Heart right ventricle (tissue), 16 donors: ENCODE measurements at regions not wholly inside any gene's neighbourhood (a gene's known extent, or its start where the extent isn't known, plus 50 kb on each side); places are given as distances from the start of the nearest gene placed in this dataset.
"Not testable (repeated sequence)": the region's sequence is repeated elsewhere in the genome, so short reads cannot be mapped to it uniquely, and the experiment has no call there.

ENCODE experiments used
- ATAC-seq, 8 donors: fragments of 200-7000 bp; cut with Tn5 transposase; one replicate each; pipeline ENCODE4 v1.9.1; 2020; ENCODE audit warnings: mild to moderate bottlenecking in 8 of 8, moderate library complexity in 8 of 8, moderate number of reproducible peaks in 1 of 8
- DNase-seq, 2 donors: peaks; one replicate each; pipeline ENCODE4 v3.0.0-alpha.2; 2020
- H3K27ac ChIP-seq, 10 donors: fragments of 200-600 bp; sonication (generic) in 2 of 10; one replicate each; pipeline versions ENCODE4 v1.5.0 to v1.8.0; 2020 to 2022; ENCODE audit warnings: mild to moderate bottlenecking in 3 of 10
- H3K27me3 ChIP-seq, 7 donors: fragments of 200-600 bp; one replicate each; pipeline ENCODE4 v1.8.0; 2021 to 2022; ENCODE audit warnings: mild to moderate bottlenecking in 2 of 7
- H3K36me3 ChIP-seq, 9 donors: fragments of 200-600 bp; sonication (generic) in 1 of 9; one replicate each; pipeline versions ENCODE4 v1.5.0 to v1.8.0; 2020 to 2022; ENCODE audit warnings: mild to moderate bottlenecking in 2 of 9
- H3K4me1 ChIP-seq, 9 donors: fragments of 200-600 bp; sonication (generic) in 1 of 9; one replicate each; pipeline versions ENCODE4 v1.5.0 to v1.8.0; 2020 to 2022; ENCODE audit warnings: mild to moderate bottlenecking in 4 of 9
- H3K4me3 ChIP-seq, 10 donors: fragments of 200-600 bp; sonication (generic) in 2 of 10; one replicate each; pipeline versions ENCODE4 v1.5.0 to v1.8.0; 2020 to 2022; ENCODE audit warnings: mild to moderate bottlenecking in 7 of 10, moderate library complexity in 2 of 10
- H3K9me3 ChIP-seq, 11 donors: fragments of 200-600 bp in 10 of 11; sonication (generic) in 2 of 11; one replicate each; pipeline versions ENCODE4 v1.5.0 to v1.8.0; 2013 to 2022; ENCODE audit warnings: mild to moderate bottlenecking in 2 of 11, control low read depth in 1 of 11, moderate library complexity in 1 of 11
- CTCF ChIP-seq, 9 donors: fragments of 200-600 bp; sonication (generic) in 2 of 9; IDR thresholded peaks; one replicate each; pipeline versions ENCODE4 v1.5.0 to v1.8.0; 2021 to 2022; ENCODE audit warnings: antibody characterized with exemption in 9 of 9, mild to moderate bottlenecking in 5 of 9, moderate library complexity in 1 of 9
- WGBS, 2 donors: extraction: QIAGEN DNeasy Blood & Tissue Kit; methylation state at CpG; one replicate each; pipeline ENCODE4 v1.1.7; 2013; ENCODE audit warnings: inconsistent platforms in 1 of 2; 5-methylcytosine and 5-hydroxymethylcytosine counted together
- intact Hi-C, 10 donors: fragments of 100-400 bp; cut with DNase I; formaldehyde crosslinking; loops; one replicate each; pipeline versions ENCODE4 v1.11.1 to v1.14.2; 2022
- donor health status: Arrhythmogenic right ventricular cardiomyopathy.
- donor health status: ischemic (EF 13 %, LVEDD 7.1; RV severe dilation, severe dysfunction).
- donor health status: healthy with polysubstance abuse.
- donor health status: DM: no; HTN: yes; CAD: no.
- donor health status: DM: no; HTN: no; CAD: no.
- donor health status: ischemic (EF 25% LVEDD 6.9; RV normal size, moderate dysfunction).
- donor health status: ischemic (EF 25% LVEDD 5.7; RV mildly dilated, moderate dysfunction).
- donor health status: healthy.
- donor health status: DM: yes; HTN: yes; CAD: no.
- donor health status: Ischemic cardiomyopathy.
- donor health status: ischemic (EF 35%, LVEDD 5.7; RV mildly dilated, moderate dysfunction).
- donor health status: nonischemic (EF 11% LVEDD 7.7; RV severe dilation, severe dysfunction).
- donor health status: DM: yes; HTN: yes; CAD: no.
- donor health status: PGD.
- donor health status: ischemic (EF 29% LVEDD 5.4; RV normal size, mild dysfunction).
- donor health status: nonischemic (EF 23%, LVEDD 6.1; RV moderate dilation, normal function).

DNA sequence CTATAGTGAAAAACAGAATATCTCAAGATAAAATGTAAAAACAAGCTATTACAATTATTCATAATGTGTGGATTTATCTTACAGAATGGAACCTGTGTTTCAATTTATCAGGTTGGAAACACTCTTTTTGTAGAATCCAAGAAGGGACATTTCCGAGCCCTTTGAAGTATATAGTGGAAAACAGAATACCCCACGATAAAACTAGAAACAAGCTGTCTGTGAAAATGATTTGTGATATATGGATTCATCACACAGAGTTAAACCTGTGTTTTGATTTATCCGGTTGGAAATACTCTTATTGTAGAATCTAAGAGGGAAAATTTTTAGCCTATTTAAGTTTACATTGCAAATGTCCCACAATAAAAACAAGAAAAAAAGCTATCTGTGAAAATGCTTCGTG is 388.2 kb downstream of the PRDM9 start:
- H3K27me3 ChIP-seq = no peaks in the 10 kb centered on the region
- no peak overlapping the region for H3K27ac ChIP-seq
- H3K4me1 ChIP-seq = no peaks in the 10 kb centered on the region
- H3K4me3 ChIP-seq = no peak overlapping the region
- ATAC-seq (no peak), DNase-seq (no peak)
- no peaks in the 10 kb centered on the region for H3K36me3 ChIP-seq
- H3K9me3 ChIP-seq = peaks cover 0 to 69% (median 8%) of the 10 kb centered on the region in 11 donors
- intact Hi-C loops = no loop called here
- WGBS, 2 donors = 70 to 77% methylated on average over 4 of the region's 4 CpGs
- no peak for TF ChIP-seq CTCF (IDR thresholded peaks at IDR 0.05)

- H3K9me3 ChIP-seq = peaks cover 0 to 32% (median 0%) of the 10 kb centered on the region in 11 donors
- no peak overlapping the region for H3K27ac ChIP-seq
- DNase-seq (no peak), ATAC-seq (no peak)
- WGBS, 2 donors = 58 to 71% methylated on average over 3 of the region's 3 CpGs
- no peak overlapping the region for H3K4me3 ChIP-seq
- no peaks in the 10 kb centered on the region for H3K36me3 ChIP-seq
- H3K4me1 ChIP-seq = no peaks in the 10 kb centered on the region
- no peaks in the 10 kb centered on the region for H3K27me3 ChIP-seq
- no peak for TF ChIP-seq CTCF (IDR thresholded peaks at IDR 0.05)
- intact Hi-C loops = no loop called here
These were observed 423.6 kb downstream of the PRDM9 start for GRCh38 chr5:23930985-23931384.

DNA sequence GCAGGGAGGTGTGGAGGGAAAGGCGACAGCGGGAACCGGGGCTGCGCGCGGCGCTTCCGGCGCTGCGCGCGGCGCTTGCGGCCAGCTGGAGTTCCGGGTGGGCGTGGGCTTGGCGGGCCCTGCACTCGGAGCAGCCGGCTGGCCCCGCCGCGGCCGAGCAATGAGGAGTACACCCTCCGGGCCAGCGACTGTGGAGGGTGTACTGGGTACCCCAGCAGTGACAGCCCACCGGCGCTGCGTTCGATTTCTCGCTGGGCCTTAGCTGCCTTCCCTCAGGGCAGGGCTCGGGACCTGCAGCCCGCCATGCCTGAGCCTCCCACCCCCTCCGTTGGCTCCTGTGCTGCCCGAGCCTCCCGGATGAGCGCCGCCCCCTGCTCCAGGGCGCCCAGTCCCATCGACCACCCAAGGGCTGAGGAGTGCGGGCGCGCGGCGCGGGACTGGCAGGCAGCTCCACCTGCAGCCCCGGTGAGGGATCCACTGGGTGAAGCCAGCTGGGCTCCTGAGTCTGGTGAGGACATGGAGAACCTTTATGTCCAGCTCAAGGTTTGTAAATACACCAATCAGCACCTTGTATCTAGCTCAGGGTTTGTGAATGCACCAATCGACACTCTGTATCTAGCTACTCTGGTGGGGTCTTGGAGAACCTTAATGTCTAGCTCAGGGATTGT is 444.0 kb downstream of the PRDM9 start:
- H3K27ac ChIP-seq, H3K36me3 ChIP-seq, DNase-seq, H3K4me1 ChIP-seq, intact Hi-C loops, H3K27me3 ChIP-seq: not testable (repeated sequence)
- peak in 2 of 8 donors; percentile 76 to 91 for ATAC-seq
- 83 to 84% methylated on average over 39 to 47 of the region's 47 CpGs for WGBS, 2 donors
- peak overlapping the region in 6 of 10 donors; percentile 2 to 63 (median 36) for H3K4me3 ChIP-seq
- peaks cover 0 to 50% (median 9%) of the 10 kb centered on the region in 11 donors for H3K9me3 ChIP-seq

DNA sequence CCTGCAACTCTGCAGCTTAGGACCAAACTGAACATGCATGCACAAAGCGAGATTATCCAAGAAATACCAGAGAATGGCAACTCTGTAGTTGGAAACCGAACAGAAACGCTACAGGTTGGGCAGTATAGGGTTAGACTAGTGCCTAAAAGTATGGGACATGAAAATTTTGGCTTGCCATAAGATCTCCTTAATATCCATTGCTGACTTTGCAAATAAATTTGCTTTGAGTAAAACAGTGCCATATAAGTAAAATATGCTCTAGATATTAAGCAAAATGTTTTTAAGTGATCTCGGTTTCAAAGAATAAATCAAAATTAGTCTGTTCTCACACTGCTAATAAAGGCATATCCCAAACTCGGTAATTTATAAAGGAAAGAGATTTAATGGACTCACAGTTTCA is 456.0 kb downstream of the PRDM9 start:
- DNase-seq (no peak), ATAC-seq (no peak)
- no peak for TF ChIP-seq CTCF (IDR thresholded peaks at IDR 0.05)
- H3K4me1 ChIP-seq = no peaks in the 10 kb centered on the region
- 78 to 81% methylated on average over 5 of the region's 5 CpGs for WGBS, 2 donors
- peaks cover 0 to 26% (median 0%) of the 10 kb centered on the region in 11 donors for H3K9me3 ChIP-seq
- no peaks in the 10 kb centered on the region for H3K36me3 ChIP-seq
- intact Hi-C loops = no loop called here
- no peaks in the 10 kb centered on the region for H3K27me3 ChIP-seq
- no peak overlapping the region for H3K27ac ChIP-seq
- no peak overlapping the region for H3K4me3 ChIP-seq

GRCh38 chr5:23977365-23977764 is 470.0 kb downstream of the PRDM9 start:
- Histone ChIP-seq H3K36me3 (no peaks in the 10 kb centered on the region), H3K4me1 (no peaks in the 10 kb centered on the region), H3K27ac (no peak overlapping the region), H3K9me3 (peaks cover 0 to 55% (median 17%) of the 10 kb centered on the region in 11 donors), H3K4me3 (no peak overlapping the region), H3K27me3 (no peaks in the 10 kb centered on the region)
- no peak for ATAC-seq
- no peak for DNase-seq
- no peak for TF ChIP-seq CTCF (IDR thresholded peaks at IDR 0.05)
- 67 to 68% methylated on average over 6 of the region's 6 CpGs for WGBS, 2 donors
- intact Hi-C loops = loop anchor here in 1 of 10 donors (5.0 kb wide), 1 partner anchor 1860 kb away; no protein-coding TSS in a partner anchor
